Gastroesophageal sphincter (tissue), 3 donors: ENCODE measurements at regions not wholly inside any gene's neighbourhood (a gene's known extent, or its start where the extent isn't known, plus 50 kb on each side); places are given as distances from the start of the nearest gene placed in this dataset.
"Not testable (repeated sequence)": the region's sequence is repeated elsewhere in the genome, so short reads cannot be mapped to it uniquely, and the experiment has no call there.

Experiments used
- POLR2AphosphoS5 ChIP-seq: sonication (generic); formaldehyde crosslinking; IDR thresholded peaks from one replicate; pipeline ENCODE4 v1.6.1; 2017; ENCODE audit warnings: antibody characterized with exemption
- TF ChIP-seq, protein P1 (sequence below), 4 experiments: fragments of 200-600 bp in 2 of 4; fragments of 450-650 bp in 2 of 4; sonication (generic) in 1 of 4; IDR thresholded peaks; one replicate each; pipeline ENCODE4 v1.5.1; 2017 to 2019; ENCODE audit warnings: antibody characterized with exemption in 4 of 4, mild to moderate bottlenecking in 2 of 4, moderate library complexity in 2 of 4

DNA sequence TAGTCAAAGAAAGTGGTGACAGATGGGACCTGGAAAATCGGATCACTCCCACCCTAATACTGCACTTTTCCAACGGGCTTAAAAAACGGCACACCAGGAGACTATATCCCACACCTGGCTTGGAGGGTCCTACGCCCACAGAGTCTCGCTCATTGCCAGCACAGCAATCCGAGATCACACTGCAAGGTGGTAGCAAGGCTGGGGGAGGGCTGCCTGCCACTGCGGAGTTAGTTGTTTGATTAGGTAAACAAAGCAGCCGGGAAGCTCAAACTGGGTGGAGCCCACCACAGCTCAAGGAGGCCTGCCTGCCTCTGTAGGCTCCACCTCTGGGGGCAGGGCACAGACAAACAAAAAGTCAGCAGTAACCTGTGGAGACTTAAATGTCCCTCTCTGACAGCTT is 590.0 kb upstream of the ID4 start:
- TF ChIP-seq POLR2AphosphoS5: not testable (repeated sequence)
- TF ChIP-seq, protein P1, sequence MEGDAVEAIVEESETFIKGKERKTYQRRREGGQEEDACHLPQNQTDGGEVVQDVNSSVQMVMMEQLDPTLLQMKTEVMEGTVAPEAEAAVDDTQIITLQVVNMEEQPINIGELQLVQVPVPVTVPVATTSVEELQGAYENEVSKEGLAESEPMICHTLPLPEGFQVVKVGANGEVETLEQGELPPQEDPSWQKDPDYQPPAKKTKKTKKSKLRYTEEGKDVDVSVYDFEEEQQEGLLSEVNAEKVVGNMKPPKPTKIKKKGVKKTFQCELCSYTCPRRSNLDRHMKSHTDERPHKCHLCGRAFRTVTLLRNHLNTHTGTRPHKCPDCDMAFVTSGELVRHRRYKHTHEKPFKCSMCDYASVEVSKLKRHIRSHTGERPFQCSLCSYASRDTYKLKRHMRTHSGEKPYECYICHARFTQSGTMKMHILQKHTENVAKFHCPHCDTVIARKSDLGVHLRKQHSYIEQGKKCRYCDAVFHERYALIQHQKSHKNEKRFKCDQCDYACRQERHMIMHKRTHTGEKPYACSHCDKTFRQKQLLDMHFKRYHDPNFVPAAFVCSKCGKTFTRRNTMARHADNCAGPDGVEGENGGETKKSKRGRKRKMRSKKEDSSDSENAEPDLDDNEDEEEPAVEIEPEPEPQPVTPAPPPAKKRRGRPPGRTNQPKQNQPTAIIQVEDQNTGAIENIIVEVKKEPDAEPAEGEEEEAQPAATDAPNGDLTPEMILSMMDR (IDR thresholded peaks at IDR 0.05): not testable (repeated sequence)
